Neural crest cell (in vitro differentiated cells): ENCODE measurements at regions not wholly inside any gene's neighbourhood (a gene's known extent, or its start where the extent isn't known, plus 50 kb on each side); places are given as distances from the start of the nearest gene placed in this dataset.
"Not testable (repeated sequence)": the region's sequence is repeated elsewhere in the genome, so short reads cannot be mapped to it uniquely, and the experiment has no call there.

Source experiments
- DNase-seq: peaks from one replicate; pipeline ENCODE4 v3.0.0; 2021; ENCODE audit warnings: low read depth, mixed read lengths, low spot score
- H3K27ac Mint-ChIP-seq: one replicate; pipeline ENCODE4 v1.8.0; 2021; ENCODE audit warnings: mild to moderate bottlenecking, mixed read lengths; ENCODE audit not compliant: unreplicated experiment
- H3K27me3 Mint-ChIP-seq: 2 replicates; pipeline ENCODE4 v1.8.0; 2021; ENCODE audit warnings: low read depth, mild to moderate bottlenecking, mixed read lengths
- H3K36me3 Mint-ChIP-seq: 2 replicates; pipeline ENCODE4 v1.8.0; 2021; ENCODE audit warnings: low read depth, mild to moderate bottlenecking, mixed read lengths
- H3K4me1 Mint-ChIP-seq: 2 replicates; pipeline ENCODE4 v1.8.0; 2021; ENCODE audit warnings: mixed read lengths
- H3K4me3 Mint-ChIP-seq: one replicate; pipeline ENCODE4 v1.8.0; 2021; ENCODE audit warnings: mild to moderate bottlenecking, mixed read lengths
- H3K9me3 Mint-ChIP-seq: 2 replicates; pipeline ENCODE4 v1.8.0; 2021; ENCODE audit warnings: mixed read lengths
- TF ChIP-seq, protein P1 (sequence below): fragments of 200-600 bp; sonication (generic); conservative IDR thresholded peaks from 2 replicates; pipeline ENCODE4 v1.5.0; 2021; ENCODE audit warnings: antibody characterized with exemption, mild to moderate bottlenecking

DNA sequence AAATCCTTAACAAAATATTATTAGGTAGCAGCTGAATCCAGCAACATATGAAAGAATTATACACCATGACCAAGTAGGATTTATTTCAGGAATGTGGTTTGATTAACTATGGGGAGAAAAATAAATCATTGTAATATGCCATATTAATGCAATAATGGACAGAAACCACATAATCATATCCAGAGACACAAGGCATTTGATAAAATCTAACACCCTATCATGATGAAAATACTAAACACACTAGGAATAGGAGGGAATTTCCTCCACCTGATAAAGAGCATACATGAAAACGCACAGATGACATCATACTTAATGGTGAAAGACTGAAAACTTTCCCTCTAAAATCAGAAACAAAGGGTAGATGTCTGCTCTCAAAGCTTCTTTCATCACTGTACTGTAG, 238.9 kb downstream of the PHLDA1 start:
- Mint-ChIP-seq H3K27me3 (no peaks in the 10 kb centered on the region), H3K27ac (no peak overlapping the region), H3K36me3 (no peaks in the 10 kb centered on the region), H3K9me3 (no peaks in the 10 kb centered on the region), H3K4me1 (peaks cover 19% of the 10 kb centered on the region), H3K4me3 (no peak overlapping the region)
- TF ChIP-seq, protein P1, sequence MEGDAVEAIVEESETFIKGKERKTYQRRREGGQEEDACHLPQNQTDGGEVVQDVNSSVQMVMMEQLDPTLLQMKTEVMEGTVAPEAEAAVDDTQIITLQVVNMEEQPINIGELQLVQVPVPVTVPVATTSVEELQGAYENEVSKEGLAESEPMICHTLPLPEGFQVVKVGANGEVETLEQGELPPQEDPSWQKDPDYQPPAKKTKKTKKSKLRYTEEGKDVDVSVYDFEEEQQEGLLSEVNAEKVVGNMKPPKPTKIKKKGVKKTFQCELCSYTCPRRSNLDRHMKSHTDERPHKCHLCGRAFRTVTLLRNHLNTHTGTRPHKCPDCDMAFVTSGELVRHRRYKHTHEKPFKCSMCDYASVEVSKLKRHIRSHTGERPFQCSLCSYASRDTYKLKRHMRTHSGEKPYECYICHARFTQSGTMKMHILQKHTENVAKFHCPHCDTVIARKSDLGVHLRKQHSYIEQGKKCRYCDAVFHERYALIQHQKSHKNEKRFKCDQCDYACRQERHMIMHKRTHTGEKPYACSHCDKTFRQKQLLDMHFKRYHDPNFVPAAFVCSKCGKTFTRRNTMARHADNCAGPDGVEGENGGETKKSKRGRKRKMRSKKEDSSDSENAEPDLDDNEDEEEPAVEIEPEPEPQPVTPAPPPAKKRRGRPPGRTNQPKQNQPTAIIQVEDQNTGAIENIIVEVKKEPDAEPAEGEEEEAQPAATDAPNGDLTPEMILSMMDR, result no peak
- DNase-seq, result no peak

DNA sequence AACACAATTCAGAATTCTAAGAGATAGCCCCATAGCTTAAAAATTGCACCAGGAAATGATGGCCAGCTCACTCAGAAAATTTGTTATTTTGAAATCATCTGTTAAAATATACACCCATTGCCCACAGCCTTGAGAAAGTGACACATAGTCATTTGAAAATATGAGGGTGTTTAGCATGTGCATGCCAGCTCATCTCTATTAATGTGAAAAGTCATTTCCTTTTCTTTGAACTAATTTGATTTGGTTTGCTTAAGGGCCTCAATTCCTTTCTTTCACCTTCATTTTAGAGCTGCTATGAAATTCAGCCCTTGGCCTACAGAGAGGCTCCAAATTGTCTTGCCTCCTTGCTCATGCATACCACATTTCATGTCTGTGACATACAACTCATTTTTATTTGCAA, 241.4 kb downstream of the PHLDA1 start:
- Mint-ChIP-seq H3K36me3 (no peaks in the 10 kb centered on the region), H3K4me1 (peaks cover 25% of the 10 kb centered on the region), H3K9me3 (no peaks in the 10 kb centered on the region), H3K4me3 (no peak overlapping the region), H3K27me3 (no peaks in the 10 kb centered on the region), H3K27ac (no peak overlapping the region)
- DNase-seq, result no peak
- TF ChIP-seq, protein P1, result no peak

DNA sequence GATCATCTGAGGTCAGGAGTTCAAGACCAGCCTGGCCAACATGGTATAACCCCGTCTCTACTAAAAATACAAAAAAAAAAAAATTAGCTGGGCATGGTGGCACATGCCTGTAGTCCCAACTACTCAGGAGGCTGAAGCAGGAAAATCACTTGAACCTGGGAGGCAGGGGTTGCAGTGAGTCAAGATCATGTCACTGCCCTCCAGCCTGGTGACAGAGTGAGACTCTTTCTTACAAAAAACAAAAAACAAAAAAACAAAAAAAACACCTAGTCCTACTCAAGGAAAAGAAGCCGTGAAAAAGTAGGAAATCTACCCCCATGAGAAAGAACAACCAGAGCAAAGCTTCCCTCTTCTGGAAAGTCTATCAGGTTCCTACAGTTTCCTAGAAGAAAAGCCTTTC, 244.4 kb downstream of the PHLDA1 start:
- not testable (repeated sequence) for H3K27me3 Mint-ChIP-seq, H3K27ac Mint-ChIP-seq, H3K4me3 Mint-ChIP-seq, H3K36me3 Mint-ChIP-seq, H3K9me3 Mint-ChIP-seq, DNase-seq
- peaks cover 17% of the 10 kb centered on the region for H3K4me1 Mint-ChIP-seq

DNA sequence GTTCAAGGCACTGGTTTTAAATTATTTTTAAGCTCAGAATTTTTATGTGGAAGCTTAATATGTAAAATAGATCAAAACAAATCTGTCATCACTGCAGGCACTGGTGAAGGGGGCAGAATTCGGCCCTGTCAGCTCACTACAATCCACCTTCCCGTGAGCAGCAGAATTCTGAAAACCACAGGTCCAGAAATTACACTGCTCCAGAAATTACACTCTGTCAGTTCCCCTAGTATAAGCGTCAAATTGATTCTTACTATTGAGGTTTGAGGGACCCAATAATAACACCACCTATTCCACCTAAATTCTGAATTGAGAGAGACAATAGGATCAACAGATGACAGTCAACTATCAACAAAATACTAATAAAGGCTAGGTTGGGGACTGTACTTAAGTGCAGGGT, 245.5 kb downstream of the PHLDA1 start:
- Mint-ChIP-seq H3K4me1 (peaks cover 13% of the 10 kb centered on the region), H3K9me3 (no peaks in the 10 kb centered on the region), H3K36me3 (no peaks in the 10 kb centered on the region), H3K4me3 (no peak overlapping the region), H3K27ac (no peak overlapping the region), H3K27me3 (no peaks in the 10 kb centered on the region)
- DNase-seq, result no peak
- TF ChIP-seq, protein P1, result no peak

DNA sequence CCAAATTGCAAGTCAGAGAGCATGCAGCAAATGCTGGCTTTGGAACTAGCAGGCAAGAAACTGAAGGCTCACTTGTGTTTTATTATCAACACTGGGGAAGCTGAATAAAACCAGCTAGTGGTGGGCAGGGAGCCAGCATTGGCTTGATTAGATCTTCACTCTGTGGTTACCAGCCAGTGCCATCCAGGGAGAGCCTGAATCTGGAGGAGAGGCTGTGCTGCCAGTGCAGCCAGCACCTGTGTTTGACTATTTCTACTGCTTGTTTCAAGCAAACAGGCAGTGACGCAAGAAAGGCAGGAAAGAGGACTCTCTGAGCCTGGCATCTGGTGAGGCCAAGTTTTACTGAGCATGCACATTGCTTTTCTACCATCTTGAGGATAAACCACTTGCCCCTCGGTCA, 247.0 kb downstream of the PHLDA1 start:
- Mint-ChIP-seq H3K36me3 (peaks cover 2% of the 10 kb centered on the region), H3K9me3 (peaks cover 2% of the 10 kb centered on the region), H3K27ac (no peak overlapping the region), H3K27me3 (no peaks in the 10 kb centered on the region), H3K4me1 (peaks cover 21% of the 10 kb centered on the region), H3K4me3 (no peak overlapping the region)
- TF ChIP-seq, protein P1, result no peak
- no peak for DNase-seq

DNA sequence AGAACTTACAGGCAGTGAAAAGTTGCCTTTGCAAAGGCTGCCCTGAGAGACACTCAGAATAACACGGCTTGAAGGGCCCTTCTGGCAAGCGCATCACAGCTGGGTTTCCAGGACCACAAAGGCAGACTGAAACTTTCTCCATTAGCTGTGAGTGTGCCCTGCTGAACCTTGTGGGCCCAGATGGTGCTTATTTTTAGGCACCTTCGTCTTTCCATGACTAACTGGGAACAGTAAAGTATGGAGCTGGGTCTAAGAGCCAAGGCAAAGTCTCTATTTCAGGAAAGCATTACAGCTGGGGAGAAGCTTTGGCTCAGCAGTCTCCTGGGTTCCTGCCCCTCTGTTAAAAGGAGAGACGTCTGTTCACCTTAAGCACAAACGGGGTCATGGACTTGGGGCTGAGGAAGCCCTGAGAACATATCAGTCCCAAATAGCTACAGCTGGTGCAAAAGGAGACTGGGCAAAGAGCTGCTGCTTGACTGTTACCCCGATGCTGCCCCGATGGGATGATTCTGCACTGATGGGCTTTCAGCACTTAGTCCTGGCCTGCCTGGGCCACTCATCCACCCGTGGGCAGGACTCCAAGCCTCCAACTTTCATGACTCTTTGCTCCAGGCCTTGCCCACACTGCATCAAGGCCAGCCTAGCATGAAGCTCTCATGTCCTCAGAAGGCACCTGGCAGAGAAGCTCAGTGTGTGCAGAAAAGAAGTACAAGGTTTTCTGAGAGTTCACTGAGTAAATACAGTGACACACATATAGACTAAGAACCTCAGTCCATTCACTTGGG, 248.3 kb downstream of the PHLDA1 start:
- peaks cover 2% of the 10 kb centered on the region for H3K36me3 Mint-ChIP-seq
- H3K9me3 Mint-ChIP-seq, result peaks cover 2% of the 10 kb centered on the region

More for the DNA sequence above, 248.3 kb downstream of the PHLDA1 start:
- Mint-ChIP-seq H3K4me3 (no peak overlapping the region), H3K27ac (no peak overlapping the region), H3K4me1 (peaks cover 18% of the 10 kb centered on the region), H3K27me3 (no peaks in the 10 kb centered on the region)
- TF ChIP-seq, protein P1, result no peak
- no peak for DNase-seq
